ENCODE measurements at regions not wholly inside any gene's neighbourhood (a gene's known extent, or its start where the extent isn't known, plus 50 kb on each side); places are given as distances from the start of the nearest gene placed in this dataset.

GRCh38 chr4:141783770-141784169 is 147.4 kb downstream of the IL15 start:
- H3K36me3 ChIP-seq (ENCODE audit: insufficient read depth, low read length), result no peaks in the 10 kb centered on the region
- H3K27me3 ChIP-seq (ENCODE audit: insufficient read depth, low read length), result no peaks in the 10 kb centered on the region
- no peak overlapping the region for H2AFZ ChIP-seq (ENCODE audit: low read depth, low read length)
- no peaks in the 10 kb centered on the region for H3K9me3 ChIP-seq (ENCODE audit: low read length)
- H3K4me1 ChIP-seq (ENCODE audit: insufficient read depth, low read length), result no peaks in the 10 kb centered on the region
- no peak overlapping the region for H3K4me3 ChIP-seq (ENCODE audit: low read length)

DNA sequence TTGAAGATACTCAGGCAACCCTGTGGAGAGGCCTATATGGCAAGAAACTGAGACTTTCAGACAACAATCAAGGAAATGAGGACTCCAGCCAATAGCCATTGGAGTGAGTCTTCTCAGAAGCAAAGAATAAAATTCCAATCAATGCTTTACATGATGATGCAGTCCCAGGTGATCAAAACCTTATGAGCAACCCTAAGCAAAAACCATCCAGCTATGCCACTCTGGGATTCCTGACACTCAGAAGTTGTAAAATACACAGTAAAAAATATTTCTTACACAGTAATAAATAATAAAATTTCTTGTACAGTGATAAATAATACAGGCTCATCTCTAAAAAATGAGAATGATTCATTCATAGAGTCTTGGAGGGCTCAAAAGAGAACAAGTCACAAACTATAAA is 150.6 kb downstream of the IL15 start:
- no peaks in the 10 kb centered on the region for H3K9me3 ChIP-seq (ENCODE audit: low read length)
- H3K36me3 ChIP-seq (ENCODE audit: insufficient read depth, low read length), result no peaks in the 10 kb centered on the region
- H3K27me3 ChIP-seq (ENCODE audit: insufficient read depth, low read length), result no peaks in the 10 kb centered on the region
- H3K4me3 ChIP-seq (ENCODE audit: low read length), result no peak overlapping the region
- no peak overlapping the region for H2AFZ ChIP-seq (ENCODE audit: low read depth, low read length)
- no peaks in the 10 kb centered on the region for H3K4me1 ChIP-seq (ENCODE audit: insufficient read depth, low read length)

DNA sequence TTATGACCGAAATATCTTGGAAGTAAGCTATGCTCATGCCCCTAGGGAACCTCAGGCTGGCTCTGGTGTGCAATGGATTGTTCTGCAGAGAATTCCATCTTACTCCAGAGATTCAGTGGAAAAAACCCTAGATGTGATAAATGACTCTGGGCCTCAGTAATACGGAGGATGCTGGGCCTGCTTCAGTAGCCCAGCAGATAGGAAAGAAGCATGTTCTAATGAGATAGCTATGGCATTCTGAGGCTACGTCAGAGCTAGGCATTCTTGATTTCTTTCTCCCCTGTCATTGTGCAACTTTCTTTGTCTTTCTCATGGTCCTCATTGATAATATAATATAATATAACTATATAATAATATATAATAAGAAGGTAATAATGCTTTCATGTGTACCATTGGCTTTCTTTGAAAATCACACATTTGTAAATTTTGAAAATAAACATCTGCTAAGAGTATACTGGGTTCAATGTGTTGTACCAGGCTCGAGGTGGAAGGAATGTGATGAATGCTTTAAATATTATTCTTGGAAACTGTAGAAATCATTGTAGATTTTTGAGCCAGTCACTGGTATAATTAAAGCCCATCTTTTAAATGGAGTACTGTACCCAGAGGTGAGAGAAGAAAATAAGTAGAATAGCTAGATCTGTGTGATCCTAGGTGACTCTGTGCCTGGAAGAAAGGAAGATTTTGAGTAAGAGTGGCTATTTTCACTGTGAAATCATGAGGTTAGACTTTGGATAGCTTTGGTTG is 152.0 kb downstream of the IL15 start:
- H3K4me3 ChIP-seq (ENCODE audit: low read length), result no peak overlapping the region
- no peaks in the 10 kb centered on the region for H3K27me3 ChIP-seq (ENCODE audit: insufficient read depth, low read length)
- no peaks in the 10 kb centered on the region for H3K9me3 ChIP-seq (ENCODE audit: low read length)
- H2AFZ ChIP-seq (ENCODE audit: low read depth, low read length), result no peak overlapping the region
- no peaks in the 10 kb centered on the region for H3K36me3 ChIP-seq (ENCODE audit: insufficient read depth, low read length)
- no peaks in the 10 kb centered on the region for H3K4me1 ChIP-seq (ENCODE audit: insufficient read depth, low read length)

GRCh38 chr4:141789716-141790115 is 153.3 kb downstream of the IL15 start:
- Histone ChIP-seq H2AFZ (ENCODE audit: low read depth, low read length) (no peak overlapping the region), H3K4me3 (ENCODE audit: low read length) (no peak overlapping the region), H3K27me3 (ENCODE audit: insufficient read depth, low read length) (no peaks in the 10 kb centered on the region), H3K9me3 (ENCODE audit: low read length) (no peaks in the 10 kb centered on the region), H3K4me1 (ENCODE audit: insufficient read depth, low read length) (no peaks in the 10 kb centered on the region), H3K36me3 (ENCODE audit: insufficient read depth, low read length) (no peaks in the 10 kb centered on the region)

DNA sequence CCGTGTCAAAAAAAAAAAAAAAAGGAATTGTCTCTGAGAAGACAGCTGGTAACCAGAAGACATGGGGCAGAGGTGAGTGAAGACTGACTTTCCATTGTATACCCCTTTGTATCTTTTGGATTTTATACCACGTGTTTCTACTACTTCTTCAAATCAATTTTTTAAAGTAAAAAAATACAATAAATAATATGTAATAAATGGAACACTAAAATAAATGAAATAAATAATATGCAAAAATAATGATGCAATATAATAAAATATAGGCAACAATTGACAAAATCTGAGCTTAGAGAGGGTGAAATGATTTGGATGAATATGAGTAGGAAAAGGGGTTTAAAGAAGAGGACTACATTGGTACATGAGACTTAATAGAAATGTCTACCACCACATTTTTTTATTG is 155.8 kb downstream of the IL15 start:
- no peak overlapping the region for H3K4me3 ChIP-seq (ENCODE audit: low read length)
- no peaks in the 10 kb centered on the region for H3K9me3 ChIP-seq (ENCODE audit: low read length)
- H3K4me1 ChIP-seq (ENCODE audit: insufficient read depth, low read length), result no peaks in the 10 kb centered on the region
- H3K36me3 ChIP-seq (ENCODE audit: insufficient read depth, low read length), result no peaks in the 10 kb centered on the region
- no peaks in the 10 kb centered on the region for H3K27me3 ChIP-seq (ENCODE audit: insufficient read depth, low read length)
- no peak overlapping the region for H2AFZ ChIP-seq (ENCODE audit: low read depth, low read length)

- no peak overlapping the region for H2AFZ ChIP-seq (ENCODE audit: low read depth, low read length)
- H3K4me3 ChIP-seq (ENCODE audit: low read length), result no peak overlapping the region
- H3K4me1 ChIP-seq (ENCODE audit: insufficient read depth, low read length), result peaks cover 10% of the 10 kb centered on the region
- H3K36me3 ChIP-seq (ENCODE audit: insufficient read depth, low read length), result no peaks in the 10 kb centered on the region
- no peaks in the 10 kb centered on the region for H3K27me3 ChIP-seq (ENCODE audit: insufficient read depth, low read length)
- H3K9me3 ChIP-seq (ENCODE audit: low read length), result no peaks in the 10 kb centered on the region
These were observed 161.6 kb downstream of the IL15 start for GRCh38 chr4:141797966-141798365.

- H3K9me3 ChIP-seq (ENCODE audit: low read length), result no peaks in the 10 kb centered on the region
- H2AFZ ChIP-seq (ENCODE audit: low read depth, low read length), result no peak overlapping the region
- H3K4me3 ChIP-seq (ENCODE audit: low read length), result no peak overlapping the region
- H3K4me1 ChIP-seq (ENCODE audit: insufficient read depth, low read length), result peaks cover 14% of the 10 kb centered on the region
- H3K27me3 ChIP-seq (ENCODE audit: insufficient read depth, low read length), result no peaks in the 10 kb centered on the region
- H3K36me3 ChIP-seq (ENCODE audit: insufficient read depth, low read length), result no peaks in the 10 kb centered on the region
These were observed 165.2 kb downstream of the IL15 start for GRCh38 chr4:141801558-141801957.

DNA sequence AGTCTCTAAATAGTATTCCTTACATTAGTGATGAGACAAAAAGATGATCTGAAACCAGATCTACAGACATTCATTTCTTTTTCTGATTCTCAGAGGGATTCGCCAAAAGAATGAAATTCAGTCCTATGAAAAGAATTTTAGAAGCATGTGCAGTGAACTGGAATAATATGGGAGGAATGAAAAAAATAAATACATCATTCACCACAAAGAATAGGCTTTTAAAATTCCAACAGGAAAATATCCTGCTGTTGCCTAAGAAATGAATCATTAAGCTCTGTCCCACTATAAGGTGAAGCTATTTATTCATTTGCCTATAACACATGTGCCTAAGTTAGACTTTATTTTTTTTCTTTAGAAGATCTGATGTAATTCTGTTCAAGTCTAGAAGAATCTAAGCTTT is 165.9 kb downstream of the IL15 start:
- H3K4me1 ChIP-seq (ENCODE audit: insufficient read depth, low read length), result peaks cover 18% of the 10 kb centered on the region

DNA sequence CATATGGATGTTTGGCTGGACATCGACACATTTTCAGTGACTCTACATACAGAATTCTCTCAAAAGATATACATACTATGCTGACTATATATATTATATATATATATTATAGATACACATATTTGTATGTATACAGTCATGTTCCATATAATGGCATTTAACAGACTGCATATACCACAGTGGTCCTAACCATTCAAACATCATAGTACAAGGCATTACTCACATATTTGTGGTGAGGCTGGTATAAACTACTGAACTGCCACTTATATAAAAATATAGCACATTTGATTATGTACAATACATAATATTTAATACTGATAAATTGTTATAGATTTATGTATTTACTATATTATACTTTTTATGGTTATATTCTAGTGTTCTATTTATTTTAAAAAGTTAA is 168.5 kb downstream of the IL15 start:
- Histone ChIP-seq H3K4me1 (ENCODE audit: insufficient read depth, low read length) (peaks cover 20% of the 10 kb centered on the region), H3K27me3 (ENCODE audit: insufficient read depth, low read length) (no peaks in the 10 kb centered on the region), H2AFZ (ENCODE audit: low read depth, low read length) (no peak overlapping the region), H3K4me3 (ENCODE audit: low read length) (no peak overlapping the region), H3K36me3 (ENCODE audit: insufficient read depth, low read length) (no peaks in the 10 kb centered on the region), H3K9me3 (ENCODE audit: low read length) (no peaks in the 10 kb centered on the region)

More for the DNA sequence above, 165.9 kb downstream of the IL15 start:
- H3K36me3 ChIP-seq (ENCODE audit: insufficient read depth, low read length), result no peaks in the 10 kb centered on the region
- H3K9me3 ChIP-seq (ENCODE audit: low read length), result no peaks in the 10 kb centered on the region
- peak overlapping the region; percentile 67 for H2AFZ ChIP-seq (ENCODE audit: low read depth, low read length)
- H3K4me3 ChIP-seq (ENCODE audit: low read length), result no peak overlapping the region
- H3K27me3 ChIP-seq (ENCODE audit: insufficient read depth, low read length), result no peaks in the 10 kb centered on the region

DNA sequence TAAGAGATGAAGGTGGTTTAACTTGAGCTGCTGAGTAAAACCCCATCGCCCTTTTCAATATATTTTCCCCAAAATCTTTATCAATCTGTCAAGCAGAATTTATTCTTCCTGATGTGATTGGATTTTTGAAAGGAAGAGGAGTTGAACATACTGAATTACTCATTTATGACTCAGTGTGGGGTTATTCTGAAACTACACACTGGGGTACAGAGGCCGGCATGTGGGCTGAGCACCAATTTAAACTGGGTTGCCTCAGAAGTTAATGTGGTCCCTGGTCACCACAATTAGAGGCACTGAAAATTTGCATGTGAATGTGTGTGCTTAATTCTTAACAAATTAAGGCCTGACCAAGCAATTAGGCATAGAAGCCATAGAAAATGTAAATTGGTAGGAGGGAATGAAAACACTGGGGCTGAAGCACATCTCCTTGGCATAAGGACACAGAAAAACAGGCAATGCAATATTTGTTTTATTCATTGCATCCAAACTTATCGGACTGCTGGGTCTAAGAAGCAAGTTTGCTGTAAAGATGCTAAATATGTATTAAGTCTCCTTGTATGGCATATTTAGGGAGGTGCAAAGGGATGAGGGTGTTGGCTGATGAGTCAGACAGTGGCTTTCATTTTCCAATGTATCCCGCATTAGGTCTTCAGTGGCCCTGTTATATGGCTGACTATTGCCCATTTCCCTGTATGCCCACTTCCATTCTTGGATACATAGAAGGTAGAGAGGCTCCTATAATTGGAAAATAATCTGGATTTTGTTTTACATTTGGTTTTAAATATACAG is 170.9 kb downstream of the IL15 start:
- no peaks in the 10 kb centered on the region for H3K36me3 ChIP-seq (ENCODE audit: insufficient read depth, low read length)
- no peaks in the 10 kb centered on the region for H3K9me3 ChIP-seq (ENCODE audit: low read length)
- H3K27me3 ChIP-seq (ENCODE audit: insufficient read depth, low read length), result no peaks in the 10 kb centered on the region
- H3K4me1 ChIP-seq (ENCODE audit: insufficient read depth, low read length), result peaks cover 23% of the 10 kb centered on the region
- peak overlapping the region; percentile 9 for H2AFZ ChIP-seq (ENCODE audit: low read depth, low read length)
- H3K4me3 ChIP-seq (ENCODE audit: low read length), result no peak overlapping the region

- Histone ChIP-seq H3K27me3 (ENCODE audit: insufficient read depth, low read length) (no peaks in the 10 kb centered on the region), H3K4me1 (ENCODE audit: insufficient read depth, low read length) (peaks cover 14% of the 10 kb centered on the region), H3K36me3 (ENCODE audit: insufficient read depth, low read length) (no peaks in the 10 kb centered on the region), H3K4me3 (ENCODE audit: low read length) (no peak overlapping the region), H3K9me3 (ENCODE audit: low read length) (no peaks in the 10 kb centered on the region), H2AFZ (ENCODE audit: low read depth, low read length) (no peak overlapping the region)
These were observed 173.8 kb downstream of the IL15 start for GRCh38 chr4:141810038-141810711.

DNA sequence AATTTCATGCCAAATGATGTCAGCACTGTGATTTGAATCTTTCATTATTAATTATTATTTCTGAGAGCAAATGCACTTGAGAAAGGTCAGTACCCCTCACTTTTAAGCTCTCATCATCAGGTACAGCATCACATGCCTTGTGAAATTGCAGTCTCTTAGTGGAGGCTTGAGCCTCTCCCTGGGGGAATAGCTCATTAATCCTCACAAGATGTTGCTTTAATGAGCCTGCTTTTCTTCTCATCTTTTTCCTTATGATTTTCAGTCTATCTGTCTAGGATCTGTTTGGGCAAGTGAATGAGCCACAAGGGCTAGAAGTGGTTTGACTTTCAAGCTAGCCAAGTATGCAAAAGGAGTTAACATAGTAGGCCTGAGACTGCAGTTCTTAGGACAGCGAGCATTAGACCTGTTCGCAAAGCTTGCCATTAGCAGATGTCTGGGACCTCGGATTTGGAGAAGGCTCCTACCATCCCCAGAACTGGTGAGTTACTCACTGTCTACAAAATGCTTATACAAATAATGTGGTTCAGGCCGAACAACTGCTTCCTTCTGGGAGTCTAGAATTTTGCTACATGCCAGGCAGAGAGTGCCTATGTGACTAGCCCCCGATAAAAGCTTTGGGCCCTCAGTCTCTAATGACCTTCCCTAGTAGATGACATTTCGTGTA is 174.5 kb downstream of the IL15 start:
- peaks cover 14% of the 10 kb centered on the region for H3K4me1 ChIP-seq (ENCODE audit: insufficient read depth, low read length)
- no peaks in the 10 kb centered on the region for H3K27me3 ChIP-seq (ENCODE audit: insufficient read depth, low read length)
- H3K9me3 ChIP-seq (ENCODE audit: low read length), result no peaks in the 10 kb centered on the region
- H2AFZ ChIP-seq (ENCODE audit: low read depth, low read length), result no peak overlapping the region
- no peaks in the 10 kb centered on the region for H3K36me3 ChIP-seq (ENCODE audit: insufficient read depth, low read length)
- no peak overlapping the region for H3K4me3 ChIP-seq (ENCODE audit: low read length)

GRCh38 chr4:141812158-141812557 is 175.8 kb downstream of the IL15 start:
- Histone ChIP-seq H3K4me3 (ENCODE audit: low read length) (no peak overlapping the region), H3K36me3 (ENCODE audit: insufficient read depth, low read length) (no peaks in the 10 kb centered on the region), H3K27me3 (ENCODE audit: insufficient read depth, low read length) (no peaks in the 10 kb centered on the region), H3K4me1 (ENCODE audit: insufficient read depth, low read length) (peaks cover 12% of the 10 kb centered on the region), H3K9me3 (ENCODE audit: low read length) (no peaks in the 10 kb centered on the region), H2AFZ (ENCODE audit: low read depth, low read length) (no peak overlapping the region)
